H9 (cell line): ENCODE measurements at regions not wholly inside any gene's neighbourhood (a gene's known extent, or its start where the extent isn't known, plus 50 kb on each side); places are given as distances from the start of the nearest gene placed in this dataset.

Experiments
- DNase-seq: peaks from one replicate; pipeline ENCODE4 v3.0.0-alpha.2; 2017
- H2AFZ ChIP-seq: one replicate; pipeline ENCODE4 v1.6.1; 2013; ENCODE audit warnings: mild to moderate bottlenecking, low read length, control low read depth, moderate library complexity
- H2AK5ac ChIP-seq: 2 replicates; pipeline ENCODE4 v1.6.1; 2013; ENCODE audit warnings: low read length, control low read depth, mixed read lengths; ENCODE audit not compliant: insufficient read length
- H2BK120ac ChIP-seq: one replicate; pipeline ENCODE4 v1.6.1; 2013; ENCODE audit warnings: low read depth, mild to moderate bottlenecking, low read length, control low read depth, inconsistent platforms; ENCODE audit not compliant: poor library complexity, severe bottlenecking
- H2BK12ac ChIP-seq: 2 replicates; pipeline ENCODE4 v1.6.1; 2013; ENCODE audit warnings: low read length, control low read depth, mixed read lengths, low read depth; ENCODE audit not compliant: insufficient read length
- H2BK15ac ChIP-seq: 2 replicates; pipeline ENCODE4 v1.6.1; 2013; ENCODE audit warnings: low read depth, low read length, control low read depth
- H2BK20ac ChIP-seq: one replicate; pipeline ENCODE4 v1.6.1; 2013; ENCODE audit warnings: low read depth, mild to moderate bottlenecking, low read length, control low read depth, inconsistent platforms; ENCODE audit not compliant: poor library complexity, severe bottlenecking
- H2BK5ac ChIP-seq: 2 replicates; pipeline ENCODE4 v1.6.1; 2013; ENCODE audit warnings: low read length, control low read depth, mixed read lengths; ENCODE audit not compliant: insufficient read length
- H3K14ac ChIP-seq: 2 replicates; pipeline ENCODE4 v1.6.1; 2013; ENCODE audit warnings: low read length, control low read depth; ENCODE audit not compliant: insufficient read depth
- H3K18ac ChIP-seq: 2 replicates; pipeline ENCODE4 v1.6.1; 2013; ENCODE audit warnings: low read depth, mild to moderate bottlenecking, mixed read lengths, low read length, control low read depth; ENCODE audit not compliant: insufficient read length
- H3K23ac ChIP-seq: 2 replicates; pipeline ENCODE4 v1.6.1; 2013; ENCODE audit warnings: low read length, control low read depth, mixed read lengths, low read depth; ENCODE audit not compliant: insufficient read length
- H3K23me2 ChIP-seq: 2 replicates; pipeline ENCODE4 v1.6.1; 2013; ENCODE audit warnings: low read depth, mild to moderate bottlenecking, mixed read lengths, low read length, control low read depth; ENCODE audit not compliant: insufficient read length, poor library complexity, severe bottlenecking
- H3K27ac ChIP-seq: 2 replicates; pipeline ENCODE4 v1.5.1; 2013; ENCODE audit warnings: low read length, control low read depth, mixed read lengths, low read depth; ENCODE audit not compliant: insufficient read length
- H3K27me3 ChIP-seq: 2 replicates; pipeline ENCODE4 v1.6.1; 2013; ENCODE audit warnings: low read length, control low read depth, inconsistent platforms; ENCODE audit not compliant: insufficient read depth
- H3K4ac ChIP-seq: 2 replicates; pipeline ENCODE4 v1.6.1; 2013; ENCODE audit warnings: low read depth, mild to moderate bottlenecking, control low read depth, inconsistent platforms, low read length, moderate library complexity
- H3K4me1 ChIP-seq: 2 replicates; pipeline ENCODE4 v1.6.1; 2013; ENCODE audit warnings: low read length, control low read depth, inconsistent platforms; ENCODE audit not compliant: insufficient read depth
- H3K4me2 ChIP-seq: 2 replicates; pipeline ENCODE4 v1.6.1; 2013; ENCODE audit warnings: low read length, control low read depth, mixed read lengths; ENCODE audit not compliant: insufficient read length, insufficient read depth
- H3K56ac ChIP-seq: 2 replicates; pipeline ENCODE4 v1.6.1; 2013; ENCODE audit warnings: low read depth, mild to moderate bottlenecking, mixed read lengths, low read length, control low read depth; ENCODE audit not compliant: insufficient read length
- H3K79me1 ChIP-seq: 2 replicates; pipeline ENCODE4 v1.6.1; 2013; ENCODE audit warnings: low read depth, mild to moderate bottlenecking, moderate library complexity, low read length, control low read depth, inconsistent platforms; ENCODE audit not compliant: insufficient read depth, poor library complexity, severe bottlenecking
- H3K79me2 ChIP-seq: 2 replicates; pipeline ENCODE4 v1.6.1; 2013; ENCODE audit warnings: low read length, control low read depth, inconsistent platforms; ENCODE audit not compliant: insufficient read depth
- H3K9ac ChIP-seq: 2 replicates; pipeline ENCODE4 v1.6.1; 2013; ENCODE audit warnings: low read length, control low read depth, mixed read lengths; ENCODE audit not compliant: insufficient read length; ENCODE audit errors: extremely low read depth
- H3K9me3 ChIP-seq: one replicate; pipeline ENCODE4 v1.6.1; 2013; ENCODE audit warnings: low read depth, low read length, inconsistent platforms; ENCODE audit not compliant: control insufficient read depth
- H3T11ph ChIP-seq: one replicate; pipeline ENCODE4 v1.6.1; 2013; ENCODE audit warnings: mild to moderate bottlenecking, low read length, control low read depth, inconsistent platforms
- H4K20me1 ChIP-seq: one replicate; pipeline ENCODE4 v1.6.1; 2013; ENCODE audit not compliant: control insufficient read depth, insufficient read length, insufficient read depth
- H4K5ac ChIP-seq: 2 replicates; pipeline ENCODE4 v1.6.1; 2013; ENCODE audit warnings: low read depth, mild to moderate bottlenecking, mixed read lengths, low read length, control low read depth; ENCODE audit not compliant: insufficient read length
- H4K8ac ChIP-seq: replicated peaks from 2 replicates; pipeline ENCODE4 v1.6.1; 2013; ENCODE audit warnings: low read length, control low read depth, mixed read lengths, low read depth; ENCODE audit not compliant: insufficient read length
- H4K91ac ChIP-seq: 2 replicates; pipeline ENCODE4 v1.6.1; 2013; ENCODE audit warnings: low read depth, mild to moderate bottlenecking, moderate library complexity, mixed read lengths, low read length, control low read depth; ENCODE audit not compliant: insufficient read length
- H3K27ac Mint-ChIP-seq, 3 experiments: 2 replicates in 2 of 3; 3 replicates in 1 of 3; pipeline ENCODE4 v1.8.0; 2020 to 2021; ENCODE audit warnings: mixed read lengths in 3 of 3, mild to moderate bottlenecking in 1 of 3, moderate library complexity in 1 of 3
- H3K27me3 Mint-ChIP-seq: 2 replicates; pipeline ENCODE4 v1.8.0; 2021; ENCODE audit warnings: low read depth, mild to moderate bottlenecking, moderate library complexity, mixed read lengths
- H3K36me3 Mint-ChIP-seq, 3 experiments: 2 replicates in 2 of 3; 3 replicates in 1 of 3; pipeline ENCODE4 v1.8.0; 2020 to 2021; ENCODE audit warnings: low read depth in 3 of 3, mixed read lengths in 3 of 3; ENCODE audit not compliant: insufficient read depth in 1 of 3
- H3K4me1 Mint-ChIP-seq, 2 experiments: 2 replicates each; pipeline ENCODE4 v1.8.0; 2020; ENCODE audit warnings: mixed read lengths in 2 of 2
- H3K4me3 Mint-ChIP-seq, 2 experiments: 2 replicates in 1 of 2; 3 replicates in 1 of 2; pipeline ENCODE4 v1.8.0; 2020 to 2021; ENCODE audit warnings: mild to moderate bottlenecking in 2 of 2, mixed read lengths in 2 of 2, moderate library complexity in 1 of 2
- H3K9me3 Mint-ChIP-seq, 2 experiments: 2 replicates in 1 of 2; 3 replicates in 1 of 2; pipeline ENCODE4 v1.8.0; 2020; ENCODE audit warnings: mild to moderate bottlenecking in 2 of 2, mixed read lengths in 2 of 2, moderate library complexity in 1 of 2
- CTCF ChIP-seq: fragments of 200-600 bp; sonication (generic); conservative IDR thresholded peaks from 3 replicates; pipeline ENCODE4 v1.8.0; 2021; ENCODE audit warnings: antibody characterized with exemption, mild to moderate bottlenecking
- WGBS: extraction: QIAGEN DNeasy Blood & Tissue Kit; methylation state at CpG from one replicate; pipeline ENCODE4 v1.1.7; 2013; ENCODE audit warnings: missing lambda C conversion rate, low lambda C conversion rate, mixed read lengths; ENCODE audit not compliant: insufficient read length; ENCODE audit errors: extremely low coverage; 5-methylcytosine and 5-hydroxymethylcytosine counted together

GRCh38 chr5:82465235-82465634, 187.1 kb upstream of the RPS23 start:
- no peak overlapping the region for H4K5ac ChIP-seq
- H2AK5ac ChIP-seq: no peak overlapping the region
- no peak overlapping the region for H2BK15ac ChIP-seq
- no peak overlapping the region for H3K14ac ChIP-seq
- no peak overlapping the region for H2BK5ac ChIP-seq
- no peak overlapping the region for H3K27ac ChIP-seq
- no peaks in the 10 kb centered on the region for H3K79me2 ChIP-seq
- peaks cover 0 to 4% of the 10 kb centered on the region in 2 experiments; a peak in 2 of 4 replicates for H3K4me1 Mint-ChIP-seq
- no peak overlapping the region for H3K23ac ChIP-seq
- H2BK120ac ChIP-seq: no peak overlapping the region
- H3K18ac ChIP-seq: no peak overlapping the region
- no peak overlapping the region for H3K4me3 Mint-ChIP-seq
- H4K20me1 ChIP-seq: no peaks in the 10 kb centered on the region
- H4K91ac ChIP-seq: no peak overlapping the region
- TF ChIP-seq CTCF: no peak
- H3K79me1 ChIP-seq: no peaks in the 10 kb centered on the region
- no peak overlapping the region for H3K56ac ChIP-seq
- no peak for DNase-seq
- no peaks in the 10 kb centered on the region for H3K27me3 Mint-ChIP-seq
- no peak overlapping the region for H4K8ac ChIP-seq
- peaks cover 11 to 13% of the 10 kb centered on the region in 2 experiments; a peak in 4 of 5 replicates for H3K9me3 Mint-ChIP-seq
- H3K9ac ChIP-seq: no peak overlapping the region
- no peak overlapping the region for H3T11ph ChIP-seq
- no peak overlapping the region for H3K4ac ChIP-seq
- H3K27ac Mint-ChIP-seq: no peak overlapping the region
- H3K27me3 ChIP-seq: no peaks in the 10 kb centered on the region
- no peak overlapping the region for H2BK12ac ChIP-seq
- H3K9me3 ChIP-seq: no peaks in the 10 kb centered on the region
- no CpG with 5 or more reads among the region's 3 CpGs for WGBS
- H3K4me2 ChIP-seq: no peak overlapping the region
- H3K4me1 ChIP-seq: no peaks in the 10 kb centered on the region
- no peak overlapping the region for H2BK20ac ChIP-seq
- H3K23me2 ChIP-seq: no peaks in the 10 kb centered on the region
- peaks cover 0 to 11% (median 3%) of the 10 kb centered on the region in 3 experiments; a peak in 2 of 7 replicates for H3K36me3 Mint-ChIP-seq
- no peak overlapping the region for H2AFZ ChIP-seq
